H9 (cell line): ENCODE measurements at regions not wholly inside any gene's neighbourhood (a gene's known extent, or its start where the extent isn't known, plus 50 kb on each side); places are given as distances from the start of the nearest gene placed in this dataset.
A peak's percentile ranks its signal among the peaks of the same experiment; 100 is the strongest.

Experiments
- DNase-seq: peaks from one replicate; pipeline ENCODE4 v3.0.0-alpha.2; 2017
- H2AFZ ChIP-seq: one replicate; pipeline ENCODE4 v1.6.1; 2013; ENCODE audit warnings: mild to moderate bottlenecking, low read length, control low read depth, moderate library complexity
- H2AK5ac ChIP-seq: 2 replicates; pipeline ENCODE4 v1.6.1; 2013; ENCODE audit warnings: low read length, control low read depth, mixed read lengths; ENCODE audit not compliant: insufficient read length
- H2BK120ac ChIP-seq: one replicate; pipeline ENCODE4 v1.6.1; 2013; ENCODE audit warnings: low read depth, mild to moderate bottlenecking, low read length, control low read depth, inconsistent platforms; ENCODE audit not compliant: poor library complexity, severe bottlenecking
- H2BK12ac ChIP-seq: 2 replicates; pipeline ENCODE4 v1.6.1; 2013; ENCODE audit warnings: low read length, control low read depth, mixed read lengths, low read depth; ENCODE audit not compliant: insufficient read length
- H2BK15ac ChIP-seq: 2 replicates; pipeline ENCODE4 v1.6.1; 2013; ENCODE audit warnings: low read depth, low read length, control low read depth
- H2BK20ac ChIP-seq: one replicate; pipeline ENCODE4 v1.6.1; 2013; ENCODE audit warnings: low read depth, mild to moderate bottlenecking, low read length, control low read depth, inconsistent platforms; ENCODE audit not compliant: poor library complexity, severe bottlenecking
- H2BK5ac ChIP-seq: 2 replicates; pipeline ENCODE4 v1.6.1; 2013; ENCODE audit warnings: low read length, control low read depth, mixed read lengths; ENCODE audit not compliant: insufficient read length
- H3K14ac ChIP-seq: 2 replicates; pipeline ENCODE4 v1.6.1; 2013; ENCODE audit warnings: low read length, control low read depth; ENCODE audit not compliant: insufficient read depth
- H3K18ac ChIP-seq: 2 replicates; pipeline ENCODE4 v1.6.1; 2013; ENCODE audit warnings: low read depth, mild to moderate bottlenecking, mixed read lengths, low read length, control low read depth; ENCODE audit not compliant: insufficient read length
- H3K23ac ChIP-seq: 2 replicates; pipeline ENCODE4 v1.6.1; 2013; ENCODE audit warnings: low read length, control low read depth, mixed read lengths, low read depth; ENCODE audit not compliant: insufficient read length
- H3K23me2 ChIP-seq: 2 replicates; pipeline ENCODE4 v1.6.1; 2013; ENCODE audit warnings: low read depth, mild to moderate bottlenecking, mixed read lengths, low read length, control low read depth; ENCODE audit not compliant: insufficient read length, poor library complexity, severe bottlenecking
- H3K27ac ChIP-seq: 2 replicates; pipeline ENCODE4 v1.5.1; 2013; ENCODE audit warnings: low read length, control low read depth, mixed read lengths, low read depth; ENCODE audit not compliant: insufficient read length
- H3K27me3 ChIP-seq: 2 replicates; pipeline ENCODE4 v1.6.1; 2013; ENCODE audit warnings: low read length, control low read depth, inconsistent platforms; ENCODE audit not compliant: insufficient read depth
- H3K4ac ChIP-seq: 2 replicates; pipeline ENCODE4 v1.6.1; 2013; ENCODE audit warnings: low read depth, mild to moderate bottlenecking, control low read depth, inconsistent platforms, low read length, moderate library complexity
- H3K4me1 ChIP-seq: 2 replicates; pipeline ENCODE4 v1.6.1; 2013; ENCODE audit warnings: low read length, control low read depth, inconsistent platforms; ENCODE audit not compliant: insufficient read depth
- H3K4me2 ChIP-seq: 2 replicates; pipeline ENCODE4 v1.6.1; 2013; ENCODE audit warnings: low read length, control low read depth, mixed read lengths; ENCODE audit not compliant: insufficient read length, insufficient read depth
- H3K56ac ChIP-seq: 2 replicates; pipeline ENCODE4 v1.6.1; 2013; ENCODE audit warnings: low read depth, mild to moderate bottlenecking, mixed read lengths, low read length, control low read depth; ENCODE audit not compliant: insufficient read length
- H3K79me1 ChIP-seq: 2 replicates; pipeline ENCODE4 v1.6.1; 2013; ENCODE audit warnings: low read depth, mild to moderate bottlenecking, moderate library complexity, low read length, control low read depth, inconsistent platforms; ENCODE audit not compliant: insufficient read depth, poor library complexity, severe bottlenecking
- H3K79me2 ChIP-seq: 2 replicates; pipeline ENCODE4 v1.6.1; 2013; ENCODE audit warnings: low read length, control low read depth, inconsistent platforms; ENCODE audit not compliant: insufficient read depth
- H3K9ac ChIP-seq: 2 replicates; pipeline ENCODE4 v1.6.1; 2013; ENCODE audit warnings: low read length, control low read depth, mixed read lengths; ENCODE audit not compliant: insufficient read length; ENCODE audit errors: extremely low read depth
- H3K9me3 ChIP-seq: one replicate; pipeline ENCODE4 v1.6.1; 2013; ENCODE audit warnings: low read depth, low read length, inconsistent platforms; ENCODE audit not compliant: control insufficient read depth
- H3T11ph ChIP-seq: one replicate; pipeline ENCODE4 v1.6.1; 2013; ENCODE audit warnings: mild to moderate bottlenecking, low read length, control low read depth, inconsistent platforms
- H4K20me1 ChIP-seq: one replicate; pipeline ENCODE4 v1.6.1; 2013; ENCODE audit not compliant: control insufficient read depth, insufficient read length, insufficient read depth
- H4K5ac ChIP-seq: 2 replicates; pipeline ENCODE4 v1.6.1; 2013; ENCODE audit warnings: low read depth, mild to moderate bottlenecking, mixed read lengths, low read length, control low read depth; ENCODE audit not compliant: insufficient read length
- H4K8ac ChIP-seq: replicated peaks from 2 replicates; pipeline ENCODE4 v1.6.1; 2013; ENCODE audit warnings: low read length, control low read depth, mixed read lengths, low read depth; ENCODE audit not compliant: insufficient read length
- H4K91ac ChIP-seq: 2 replicates; pipeline ENCODE4 v1.6.1; 2013; ENCODE audit warnings: low read depth, mild to moderate bottlenecking, moderate library complexity, mixed read lengths, low read length, control low read depth; ENCODE audit not compliant: insufficient read length
- H3K27ac Mint-ChIP-seq, 3 experiments: 2 replicates in 2 of 3; 3 replicates in 1 of 3; pipeline ENCODE4 v1.8.0; 2020 to 2021; ENCODE audit warnings: mixed read lengths in 3 of 3, mild to moderate bottlenecking in 1 of 3, moderate library complexity in 1 of 3
- H3K27me3 Mint-ChIP-seq: 2 replicates; pipeline ENCODE4 v1.8.0; 2021; ENCODE audit warnings: low read depth, mild to moderate bottlenecking, moderate library complexity, mixed read lengths
- H3K36me3 Mint-ChIP-seq, 3 experiments: 2 replicates in 2 of 3; 3 replicates in 1 of 3; pipeline ENCODE4 v1.8.0; 2020 to 2021; ENCODE audit warnings: low read depth in 3 of 3, mixed read lengths in 3 of 3; ENCODE audit not compliant: insufficient read depth in 1 of 3
- H3K4me1 Mint-ChIP-seq, 2 experiments: 2 replicates each; pipeline ENCODE4 v1.8.0; 2020; ENCODE audit warnings: mixed read lengths in 2 of 2
- H3K4me3 Mint-ChIP-seq, 2 experiments: 2 replicates in 1 of 2; 3 replicates in 1 of 2; pipeline ENCODE4 v1.8.0; 2020 to 2021; ENCODE audit warnings: mild to moderate bottlenecking in 2 of 2, mixed read lengths in 2 of 2, moderate library complexity in 1 of 2
- H3K9me3 Mint-ChIP-seq, 2 experiments: 2 replicates in 1 of 2; 3 replicates in 1 of 2; pipeline ENCODE4 v1.8.0; 2020; ENCODE audit warnings: mild to moderate bottlenecking in 2 of 2, mixed read lengths in 2 of 2, moderate library complexity in 1 of 2
- CTCF ChIP-seq: fragments of 200-600 bp; sonication (generic); conservative IDR thresholded peaks from 3 replicates; pipeline ENCODE4 v1.8.0; 2021; ENCODE audit warnings: antibody characterized with exemption, mild to moderate bottlenecking
- WGBS: extraction: QIAGEN DNeasy Blood & Tissue Kit; methylation state at CpG from one replicate; pipeline ENCODE4 v1.1.7; 2013; ENCODE audit warnings: missing lambda C conversion rate, low lambda C conversion rate, mixed read lengths; ENCODE audit not compliant: insufficient read length; ENCODE audit errors: extremely low coverage; 5-methylcytosine and 5-hydroxymethylcytosine counted together

DNA sequence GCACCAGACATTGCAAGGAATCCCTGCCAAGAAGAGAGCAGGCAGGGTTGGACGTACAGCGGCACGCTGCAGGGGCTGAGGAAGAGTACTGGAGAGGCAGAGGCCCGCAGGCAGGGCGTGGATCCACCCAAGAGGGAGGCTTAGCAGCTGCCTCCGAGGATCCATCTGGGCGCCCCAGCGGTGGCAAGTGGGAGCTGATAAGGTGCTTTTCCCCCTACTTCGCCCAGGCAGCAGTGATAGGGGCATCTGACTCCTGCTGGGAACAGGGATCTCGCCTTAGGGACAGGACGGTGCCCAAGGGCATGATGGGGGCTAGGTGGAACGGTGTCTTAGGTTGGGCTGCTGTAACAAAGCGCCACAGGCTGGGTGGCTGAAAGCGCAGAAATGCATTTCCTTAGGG is 67.4 kb upstream of the HS6ST1 start:
- Histone ChIP-seq H3K18ac (no peak overlapping the region), H2BK12ac (no peak overlapping the region), H3K4ac (no peak overlapping the region), H3K23me2 (no peaks in the 10 kb centered on the region), H2AK5ac (no peak overlapping the region), H3K14ac (no peak overlapping the region), H3K27ac (no peak overlapping the region), H2BK15ac (no peak overlapping the region), H3K79me1 (no peaks in the 10 kb centered on the region), H2AFZ (no peak overlapping the region), H3K9ac (no peak overlapping the region), H3K4me2 (no peak overlapping the region), H3K56ac (no peak overlapping the region), H4K91ac (no peak overlapping the region), H4K8ac (no peak overlapping the region), H3K79me2 (no peaks in the 10 kb centered on the region), H2BK120ac (no peak overlapping the region), H4K20me1 (peaks cover 4% of the 10 kb centered on the region), H4K5ac (no peak overlapping the region), H3K4me1 (no peaks in the 10 kb centered on the region; the same call in 1 of the 2 replicates), H3K23ac (no peak overlapping the region), H2BK20ac (no peak overlapping the region), H3T11ph (no peak overlapping the region), H2BK5ac (no peak overlapping the region), H3K9me3 (no peaks in the 10 kb centered on the region), H3K27me3 (no peaks in the 10 kb centered on the region)
- TF ChIP-seq CTCF: no peak
- Mint-ChIP-seq H3K4me1 (peaks cover 32 to 33% of the 10 kb centered on the region in 2 experiments), H3K36me3 (no peaks in the 10 kb centered on the region), H3K9me3 (no peaks in the 10 kb centered on the region), H3K27me3 (no peaks in the 10 kb centered on the region), H3K27ac (peak overlapping the region in 1 of 3 experiments; percentile 35; a peak in 1 of 7 replicates), H3K4me3 (no peak overlapping the region)
- WGBS: no CpG with 5 or more reads among the region's 14 CpGs
- DNase-seq: peak; percentile 23
